KMS-11 (cell line): ENCODE measurements at regions not wholly inside any gene's neighbourhood (a gene's known extent, or its start where the extent isn't known, plus 50 kb on each side); places are given as distances from the start of the nearest gene placed in this dataset.

ENCODE experiments used
- H2AFZ ChIP-seq: fragments of 200-600 bp; sonication (generic); 2 replicates; pipeline ENCODE4 v1.6.1; 2016; ENCODE audit warnings: antibody characterized with exemption, mixed run types, low read depth
- H3K27ac ChIP-seq: fragments of 200-600 bp; sonication (generic); 2 replicates; pipeline ENCODE4 v1.6.1; 2016; ENCODE audit warnings: mild to moderate bottlenecking, mixed run types
- H3K27me3 ChIP-seq: fragments of 200-600 bp; sonication (generic); 2 replicates; pipeline ENCODE4 v1.6.1; 2017; ENCODE audit warnings: mild to moderate bottlenecking, low read depth, mixed run types, moderate library complexity; ENCODE audit not compliant: insufficient read depth
- H3K36me3 ChIP-seq: fragments of 200-600 bp; sonication (generic); 2 replicates; pipeline ENCODE4 v1.6.1; 2017; ENCODE audit warnings: mild to moderate bottlenecking, mixed run types; ENCODE audit not compliant: insufficient read depth
- H3K4me1 ChIP-seq: fragments of 200-600 bp; sonication (generic); 2 replicates; pipeline ENCODE4 v1.6.1; 2016; ENCODE audit warnings: mild to moderate bottlenecking, low read depth, mixed run types; ENCODE audit not compliant: poor library complexity, severe bottlenecking
- H3K4me2 ChIP-seq: fragments of 200-600 bp; sonication (generic); 2 replicates; pipeline ENCODE4 v1.7.0; 2016; ENCODE audit warnings: mild to moderate bottlenecking, mixed run types
- H3K4me3 ChIP-seq: fragments of 200-600 bp; sonication (generic); IDR thresholded peaks from 2 replicates; pipeline ENCODE4 v1.6.1; 2017; ENCODE audit warnings: low read depth, low read length, mixed read lengths; ENCODE audit not compliant: insufficient read depth
- H3K79me2 ChIP-seq: fragments of 200-600 bp; sonication (generic); 2 replicates; pipeline ENCODE4 v1.6.1; 2016; ENCODE audit warnings: low read depth, mixed run types; ENCODE audit not compliant: insufficient read depth
- H3K9ac ChIP-seq: fragments of 200-600 bp; sonication (generic); 2 replicates; pipeline ENCODE4 v1.6.1; 2016; ENCODE audit warnings: mild to moderate bottlenecking, mixed run types
- H4K20me1 ChIP-seq: fragments of 200-600 bp; sonication (generic); 2 replicates; pipeline ENCODE4 v1.6.1; 2016; ENCODE audit warnings: mild to moderate bottlenecking, mixed run types; ENCODE audit not compliant: insufficient read depth
- CTCF ChIP-seq: fragments of 200-600 bp; sonication (generic); conservative IDR thresholded peaks from 2 replicates; pipeline ENCODE4 v1.6.1; 2017; ENCODE audit warnings: low read depth, mild to moderate bottlenecking, antibody characterized with exemption, low read length, moderate library complexity, mixed read lengths

GRCh38 chr2:215782965-215783364, 230.4 kb downstream of the MREG start:
- no peaks in the 10 kb centered on the region for H3K27me3 ChIP-seq
- no peak overlapping the region for H3K4me3 ChIP-seq
- no peaks in the 10 kb centered on the region for H3K79me2 ChIP-seq
- no peak overlapping the region for H3K27ac ChIP-seq
- no peak overlapping the region for H2AFZ ChIP-seq
- H3K4me2 ChIP-seq: no peak overlapping the region
- H3K36me3 ChIP-seq: no peaks in the 10 kb centered on the region
- TF ChIP-seq CTCF: no peak
- no peaks in the 10 kb centered on the region for H3K4me1 ChIP-seq
- H3K9ac ChIP-seq: no peak overlapping the region
- no peaks in the 10 kb centered on the region for H4K20me1 ChIP-seq

- no peak overlapping the region for H2AFZ ChIP-seq
- no peak overlapping the region for H3K4me2 ChIP-seq
- no peak overlapping the region for H3K9ac ChIP-seq
- no peaks in the 10 kb centered on the region for H3K36me3 ChIP-seq
- H3K27me3 ChIP-seq: no peaks in the 10 kb centered on the region
- H3K4me1 ChIP-seq: no peaks in the 10 kb centered on the region
- no peak overlapping the region for H3K27ac ChIP-seq
- H4K20me1 ChIP-seq: no peaks in the 10 kb centered on the region
- H3K79me2 ChIP-seq: no peaks in the 10 kb centered on the region
- no peak overlapping the region for H3K4me3 ChIP-seq
- TF ChIP-seq CTCF: no peak
These were observed 231.1 kb downstream of the MREG start for GRCh38 chr2:215782295-215782694.

- Histone ChIP-seq H3K9ac (no peak overlapping the region), H2AFZ (no peak overlapping the region), H3K27ac (no peak overlapping the region)
These were observed 232.3 kb downstream of the MREG start for GRCh38 chr2:215780907-215781685.

GRCh38 chr2:215780313-215780712, 233.0 kb downstream of the MREG start:
- no peaks in the 10 kb centered on the region for H3K36me3 ChIP-seq
- H3K9ac ChIP-seq: no peak overlapping the region
- no peaks in the 10 kb centered on the region for H3K27me3 ChIP-seq
- H4K20me1 ChIP-seq: no peaks in the 10 kb centered on the region
- TF ChIP-seq CTCF: no peak
- H3K4me2 ChIP-seq: no peak overlapping the region
- H2AFZ ChIP-seq: no peak overlapping the region
- H3K79me2 ChIP-seq: no peaks in the 10 kb centered on the region
- H3K27ac ChIP-seq: no peak overlapping the region
- no peak overlapping the region for H3K4me3 ChIP-seq
- H3K4me1 ChIP-seq: no peaks in the 10 kb centered on the region

More at GRCh38 chr2:215780907-215781685, 232.3 kb downstream of the MREG start:
- H3K4me2 ChIP-seq: no peak overlapping the region
- H4K20me1 ChIP-seq: no peaks in the 10 kb centered on the region
- no peaks in the 10 kb centered on the region for H3K27me3 ChIP-seq
- no peaks in the 10 kb centered on the region for H3K4me1 ChIP-seq
- no peaks in the 10 kb centered on the region for H3K79me2 ChIP-seq
- no peak for TF ChIP-seq CTCF
- no peak overlapping the region for H3K4me3 ChIP-seq
- no peaks in the 10 kb centered on the region for H3K36me3 ChIP-seq
